Peyer's patch (tissue), 4 donors: ENCODE measurements at regions not wholly inside any gene's neighbourhood (a gene's known extent, or its start where the extent isn't known, plus 50 kb on each side); places are given as distances from the start of the nearest gene placed in this dataset.
"Not testable (repeated sequence)": the region's sequence is repeated elsewhere in the genome, so short reads cannot be mapped to it uniquely, and the experiment has no call there.

ENCODE experiments used
- DNase-seq, 3 donors: peaks; one replicate each; pipeline ENCODE4 v3.0.0-alpha.2; 2017 to 2019
- H3K27ac ChIP-seq, 4 donors: fragments of 200-600 bp; sonication (generic); one replicate each; pipeline ENCODE4 v1.5.1; 2016 to 2019
- H3K27me3 ChIP-seq, 2 donors: fragments of 200-600 bp; sonication (generic); one replicate each; pipeline ENCODE4 v1.5.1; 2019
- H3K36me3 ChIP-seq, 3 donors: fragments of 200-600 bp; sonication (generic); one replicate each; pipeline ENCODE4 v1.5.1; 2016 to 2019
- H3K4me1 ChIP-seq, 4 donors: fragments of 200-600 bp; sonication (generic); one replicate each; pipeline ENCODE4 v1.5.1; 2016 to 2019
- H3K4me3 ChIP-seq, 4 donors: fragments of 200-600 bp; sonication (generic); 1 replicate in 3 of 4; 2 replicates in 1 of 4; pipeline ENCODE4 v1.5.1; 2016 to 2019; ENCODE audit warnings: mild to moderate bottlenecking in 1 of 4
- H3K9me3 ChIP-seq, 4 donors: fragments of 200-600 bp; sonication (generic); one replicate each; pipeline ENCODE4 v1.5.1; 2016 to 2019; ENCODE audit warnings: mild to moderate bottlenecking in 1 of 4
- CTCF ChIP-seq, 6 experiments: fragments of 450-650 bp in 4 of 6; fragments of 200-600 bp in 2 of 6; sonication (generic) in 1 of 6; IDR thresholded peaks; one replicate each; pipeline ENCODE4 v1.5.1; 2017 to 2019; ENCODE audit warnings: antibody characterized with exemption in 6 of 6, mild to moderate bottlenecking in 3 of 6, moderate library complexity in 1 of 6
- POLR2A ChIP-seq, 2 donors: fragments of 450-650 bp; IDR thresholded peaks; one replicate each; pipeline ENCODE4 v1.5.1; 2017; ENCODE audit warnings: antibody characterized with exemption in 2 of 2, mild to moderate bottlenecking in 2 of 2, moderate library complexity in 2 of 2

- not testable (repeated sequence) for H3K36me3 ChIP-seq, H3K4me1 ChIP-seq, H3K4me3 ChIP-seq, DNase-seq, H3K27ac ChIP-seq, H3K27me3 ChIP-seq
- peaks cover 0 to 16% (median 0%) of the 10 kb centered on the region in 4 donors for H3K9me3 ChIP-seq
Observed at GRCh38 chr22:10723966-10724365, 4804.0 kb upstream of the OR11H1 start.

- no peak overlapping the region for H3K4me3 ChIP-seq
- H3K4me1 ChIP-seq, result no peaks in the 10 kb centered on the region
- TF ChIP-seq POLR2A (IDR thresholded peaks at IDR 0.05) (no peak), CTCF (IDR thresholded peaks at IDR 0.05) (no peak)
- no peaks in the 10 kb centered on the region for H3K36me3 ChIP-seq
- no peak overlapping the region for H3K27ac ChIP-seq
- DNase-seq, result no peak
- H3K9me3 ChIP-seq, result peaks cover 0 to 33% (median 0%) of the 10 kb centered on the region in 4 donors
- no peaks in the 10 kb centered on the region for H3K27me3 ChIP-seq
Observed at GRCh38 chr22:10727393-10727792, 4800.6 kb upstream of the OR11H1 start.

GRCh38 chr22:10729979-10730378 lies 4798.0 kb upstream of the OR11H1 start:
- H3K27me3 ChIP-seq, H3K4me1 ChIP-seq, DNase-seq, H3K27ac ChIP-seq, H3K36me3 ChIP-seq, H3K4me3 ChIP-seq: not testable (repeated sequence)
- H3K9me3 ChIP-seq, result peaks cover 0 to 38% (median 0%) of the 10 kb centered on the region in 4 donors

GRCh38 chr22:10730706-10731105 lies 4797.3 kb upstream of the OR11H1 start:
- DNase-seq, H3K4me1 ChIP-seq, H3K27me3 ChIP-seq, H3K27ac ChIP-seq, H3K4me3 ChIP-seq, H3K36me3 ChIP-seq: not testable (repeated sequence)
- H3K9me3 ChIP-seq, result peaks cover 0 to 38% (median 0%) of the 10 kb centered on the region in 4 donors

- H3K36me3 ChIP-seq, H3K4me3 ChIP-seq, H3K27me3 ChIP-seq, H3K4me1 ChIP-seq, H3K27ac ChIP-seq: not testable (repeated sequence)
- peaks cover 0 to 34% (median 0%) of the 10 kb centered on the region in 4 donors for H3K9me3 ChIP-seq
- peak in 1 of 3 donors; percentile 43 for DNase-seq
Observed at GRCh38 chr22:10731246-10731974, 4796.6 kb upstream of the OR11H1 start.

- H3K9me3 ChIP-seq, result peaks cover 0 to 19% (median 0%) of the 10 kb centered on the region in 4 donors
- DNase-seq, result not testable (repeated sequence)
Observed at GRCh38 chr22:10735075-10735474, 4792.9 kb upstream of the OR11H1 start.

GRCh38 chr22:10736879-10737278 lies 4791.1 kb upstream of the OR11H1 start:
- H3K9me3 ChIP-seq, H3K27me3 ChIP-seq, H3K27ac ChIP-seq, DNase-seq, H3K36me3 ChIP-seq, H3K4me3 ChIP-seq, H3K4me1 ChIP-seq: not testable (repeated sequence)

More at GRCh38 chr22:10735075-10735474, 4792.9 kb upstream of the OR11H1 start:
- not testable (repeated sequence) for H3K36me3 ChIP-seq, H3K27ac ChIP-seq, H3K4me1 ChIP-seq, H3K27me3 ChIP-seq, H3K4me3 ChIP-seq

- not testable (repeated sequence) for H3K4me1 ChIP-seq, H3K27ac ChIP-seq, H3K27me3 ChIP-seq, DNase-seq, H3K9me3 ChIP-seq, H3K36me3 ChIP-seq, H3K4me3 ChIP-seq
Observed at GRCh38 chr22:10737931-10738330, 4790.1 kb upstream of the OR11H1 start.

GRCh38 chr22:10741210-10741609 lies 4786.8 kb upstream of the OR11H1 start:
- no peaks in the 10 kb centered on the region for H3K27me3 ChIP-seq
- TF ChIP-seq CTCF (IDR thresholded peaks at IDR 0.05) (no peak), POLR2A (IDR thresholded peaks at IDR 0.05) (no peak)
- peak in 1 of 3 donors; percentile 53 for DNase-seq

GRCh38 chr22:10741776-10742630 lies 4786.0 kb upstream of the OR11H1 start:
- not testable (repeated sequence) for H3K9me3 ChIP-seq

More at GRCh38 chr22:10741210-10741609, 4786.8 kb upstream of the OR11H1 start:
- peaks cover 0 to 9% (median 3%) of the 10 kb centered on the region in 4 donors for H3K9me3 ChIP-seq
- no peaks in the 10 kb centered on the region for H3K36me3 ChIP-seq
- no peak overlapping the region for H3K4me3 ChIP-seq
- no peaks in the 10 kb centered on the region for H3K4me1 ChIP-seq
- H3K27ac ChIP-seq, result no peak overlapping the region

GRCh38 chr22:10746382-10746781 lies 4781.6 kb upstream of the OR11H1 start:
- H3K9me3 ChIP-seq, result peaks cover 0 to 15% (median 3%) of the 10 kb centered on the region in 4 donors

More at GRCh38 chr22:10741776-10742630, 4786.0 kb upstream of the OR11H1 start:
- H3K27me3 ChIP-seq, H3K4me1 ChIP-seq, H3K36me3 ChIP-seq, H3K4me3 ChIP-seq, H3K27ac ChIP-seq: not testable (repeated sequence)
- DNase-seq, result peak in 1 of 3 donors; percentile 56

GRCh38 chr22:10747227-10747626 lies 4780.8 kb upstream of the OR11H1 start:
- H3K9me3 ChIP-seq, result peaks cover 0 to 13% (median 0%) of the 10 kb centered on the region in 4 donors
- not testable (repeated sequence) for H3K4me1 ChIP-seq

More at GRCh38 chr22:10746382-10746781, 4781.6 kb upstream of the OR11H1 start:
- not testable (repeated sequence) for H3K4me3 ChIP-seq, H3K36me3 ChIP-seq, DNase-seq, H3K27me3 ChIP-seq, H3K27ac ChIP-seq, H3K4me1 ChIP-seq

More at GRCh38 chr22:10747227-10747626, 4780.8 kb upstream of the OR11H1 start:
- H3K4me3 ChIP-seq, DNase-seq, H3K27me3 ChIP-seq, H3K27ac ChIP-seq, H3K36me3 ChIP-seq: not testable (repeated sequence)
